CD4-positive, alpha-beta memory T cell (primary cell): ENCODE measurements at regions not wholly inside any gene's neighbourhood (a gene's known extent, or its start where the extent isn't known, plus 50 kb on each side); places are given as distances from the start of the nearest gene placed in this dataset.

Source experiments
- CTCF ChIA-PET: fragments of 350-600 bp; sonication (Branson Sonifier 250); formaldehyde crosslinking; loops from one replicate; lab custom pipeline; 2021; ENCODE audit warnings: inconsistent platforms; ENCODE audit not compliant: partially characterized antibody; lab: Charles Lee
- POLR2A ChIA-PET: fragments of 350-600 bp; sonication (Branson Sonifier 250); formaldehyde crosslinking; loops from one replicate; lab custom pipeline; 2021; ENCODE audit not compliant: partially characterized antibody; lab: Charles Lee
- DNase-seq, 5 donors: peaks; one replicate each; pipeline versions ENCODE4 v3.0.0 to v3.0.0-alpha.2; 2020 to 2022; ENCODE audit warnings: mixed read lengths in 1 of 5
- H3K27ac ChIP-seq: one replicate; pipeline ENCODE4 v1.7.0; 2013; ENCODE audit warnings: low read depth, low read length
- H3K27me3 ChIP-seq: 2 replicates; pipeline ENCODE4 v1.7.0; 2013; ENCODE audit warnings: mild to moderate bottlenecking, low read length, moderate library complexity; ENCODE audit not compliant: insufficient read depth
- H3K36me3 ChIP-seq: 2 replicates; pipeline ENCODE4 v1.7.0; 2013; ENCODE audit warnings: mild to moderate bottlenecking, low read length, moderate library complexity; ENCODE audit not compliant: insufficient read depth
- H3K4me1 ChIP-seq: 2 replicates; pipeline ENCODE4 v1.7.0; 2013; ENCODE audit warnings: mild to moderate bottlenecking, low read length, moderate library complexity; ENCODE audit not compliant: insufficient read depth
- H3K4me3 ChIP-seq, 2 donors: one replicate each; pipeline ENCODE4 v1.7.0; 2013; ENCODE audit warnings: low read length in 2 of 2, mild to moderate bottlenecking in 1 of 2
- H3K9me3 ChIP-seq, 2 donors: one replicate each; pipeline ENCODE4 v1.7.0; 2013; ENCODE audit warnings: low read length in 2 of 2, control low read depth in 1 of 2; ENCODE audit not compliant: control insufficient read depth in 1 of 2
- H3K27ac Mint-ChIP-seq, 7 donors: one replicate each; pipeline ENCODE4 v1.8.0; 2020 to 2021; ENCODE audit warnings: mixed read lengths in 7 of 7, mild to moderate bottlenecking in 6 of 7, inconsistent platforms in 3 of 7, moderate library complexity in 3 of 7
- H3K27me3 Mint-ChIP-seq, 2 donors: one replicate each; pipeline ENCODE4 v1.8.0; 2020 to 2021; ENCODE audit warnings: mixed read lengths in 2 of 2
- H3K36me3 Mint-ChIP-seq, 2 donors: one replicate each; pipeline ENCODE4 v1.8.0; 2020 to 2021; ENCODE audit warnings: mixed read lengths in 2 of 2, inconsistent platforms in 1 of 2, mild to moderate bottlenecking in 1 of 2
- H3K4me1 Mint-ChIP-seq, 4 donors: one replicate each; pipeline ENCODE4 v1.8.0; 2020 to 2021; ENCODE audit warnings: mixed read lengths in 4 of 4, mild to moderate bottlenecking in 1 of 4
- H3K4me3 Mint-ChIP-seq, 8 donors: one replicate each; pipeline ENCODE4 v1.8.0; 2020 to 2021; ENCODE audit warnings: mixed read lengths in 8 of 8, mild to moderate bottlenecking in 7 of 8, moderate library complexity in 6 of 8, inconsistent platforms in 3 of 8
- H3K9me3 Mint-ChIP-seq, 8 donors: one replicate each; pipeline ENCODE4 v1.8.0; 2020 to 2021; ENCODE audit warnings: mixed read lengths in 8 of 8, mild to moderate bottlenecking in 5 of 8, inconsistent platforms in 3 of 8, moderate library complexity in 1 of 8
- intact Hi-C: fragments of 100-400 bp; cut with micrococcal nuclease; formaldehyde crosslinking; loops from one replicate; pipeline ENCODE4 v1.15.1; 2023

DNA sequence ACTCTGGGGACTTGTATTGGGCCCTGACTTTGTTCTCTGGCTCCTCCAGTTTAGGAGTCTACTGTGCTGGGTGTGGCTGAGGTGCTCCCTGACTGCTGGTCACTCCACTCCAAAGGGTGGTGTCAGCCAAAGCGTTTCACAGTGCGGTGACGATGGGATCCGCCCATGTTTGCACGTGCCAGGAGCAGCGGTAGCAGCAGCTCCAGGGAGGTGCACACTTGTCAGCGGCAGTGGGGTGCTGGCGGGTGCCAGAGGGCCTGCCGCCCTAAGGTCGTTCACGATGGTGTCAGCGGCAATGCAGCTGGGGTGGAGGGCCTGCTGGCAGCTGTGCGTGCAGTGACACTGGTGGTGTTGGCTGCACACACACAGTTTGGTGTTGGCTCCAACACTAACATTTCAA lies 268.5 kb upstream of the AKR1E2 start:
- CTCF ChIA-PET = no interaction called here

DNA sequence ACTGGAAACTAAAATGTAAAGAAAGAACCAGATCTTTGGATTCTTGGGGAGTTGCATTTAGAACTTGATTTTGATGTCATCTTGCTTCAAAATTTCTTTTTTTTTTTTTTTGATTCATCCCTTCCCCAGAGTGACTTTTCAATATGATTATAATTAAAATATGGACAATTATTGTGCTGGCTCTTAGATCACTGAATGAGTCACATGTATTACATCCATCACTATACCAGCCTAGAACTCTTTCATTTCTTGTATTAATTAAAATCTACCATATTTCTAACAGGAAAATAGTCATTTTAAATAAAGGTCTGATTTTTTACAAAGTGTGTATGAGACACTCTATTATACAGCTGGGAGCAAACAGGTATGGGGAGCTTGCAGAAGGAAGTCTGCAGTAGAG lies 269.5 kb upstream of the AKR1E2 start:
- Histone ChIP-seq H3K4me1 (no peaks in the 10 kb centered on the region), H3K36me3 (no peaks in the 10 kb centered on the region), H3K9me3 (no peaks in the 10 kb centered on the region), H3K27me3 (no peaks in the 10 kb centered on the region), H3K27ac (no peak overlapping the region), H3K4me3 (no peak overlapping the region)
- no peak overlapping the region for H3K27ac Mint-ChIP-seq
- POLR2A ChIA-PET = no interaction called here
- CTCF ChIA-PET = no interaction called here
- intact Hi-C loops = no loop called here
- no peaks in the 10 kb centered on the region for H3K36me3 Mint-ChIP-seq
- H3K27me3 Mint-ChIP-seq = peaks cover 0 to 2% of the 10 kb centered on the region in 2 donors
- no peak for DNase-seq
- peaks cover 0 to 13% (median 4%) of the 10 kb centered on the region in 8 donors for H3K9me3 Mint-ChIP-seq
- no peak overlapping the region for H3K4me3 Mint-ChIP-seq
- no peaks in the 10 kb centered on the region for H3K4me1 Mint-ChIP-seq

More for the DNA sequence above, 268.5 kb upstream of the AKR1E2 start:
- no peaks in the 10 kb centered on the region for H3K27me3 ChIP-seq
- Mint-ChIP-seq H3K4me1 (no peaks in the 10 kb centered on the region), H3K4me3 (no peak overlapping the region), H3K36me3 (no peaks in the 10 kb centered on the region), H3K9me3 (peaks cover 0 to 13% (median 4%) of the 10 kb centered on the region in 8 donors), H3K27ac (no peak overlapping the region), H3K27me3 (peaks cover 0 to 6% of the 10 kb centered on the region in 2 donors)
- H3K4me1 ChIP-seq = no peaks in the 10 kb centered on the region
- POLR2A ChIA-PET = no interaction called here
- H3K27ac ChIP-seq = no peak overlapping the region
- H3K36me3 ChIP-seq = no peaks in the 10 kb centered on the region
- no peaks in the 10 kb centered on the region for H3K9me3 ChIP-seq
- intact Hi-C loops = no loop called here
- no peak overlapping the region for H3K4me3 ChIP-seq
- DNase-seq = no peak

DNA sequence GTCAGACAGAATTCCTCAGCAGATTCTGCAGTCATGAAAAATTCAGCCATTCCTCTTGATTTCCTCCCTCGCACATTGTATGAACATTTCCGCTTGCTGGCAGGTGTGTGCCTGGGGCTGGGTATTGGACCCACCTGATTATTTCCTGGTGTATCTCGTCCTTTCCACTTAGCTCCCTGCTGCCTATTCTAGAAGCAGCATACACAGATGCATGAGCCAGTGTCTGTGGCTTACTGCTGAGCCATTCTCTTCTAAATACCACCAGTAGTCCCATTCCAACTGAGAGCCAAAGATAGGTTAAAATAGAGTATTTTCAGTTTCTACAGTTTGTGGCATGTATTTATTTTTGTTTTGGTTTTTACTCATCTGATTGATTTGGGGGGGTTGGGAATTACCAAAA lies 270.1 kb upstream of the AKR1E2 start:
- H3K27me3 ChIP-seq = no peaks in the 10 kb centered on the region
- H3K36me3 Mint-ChIP-seq = no peaks in the 10 kb centered on the region
- no peak overlapping the region for H3K4me3 ChIP-seq
- no peak overlapping the region for H3K4me3 Mint-ChIP-seq
- H3K27me3 Mint-ChIP-seq = peaks cover 0 to 2% of the 10 kb centered on the region in 2 donors
- intact Hi-C loops = no loop called here
- H3K27ac ChIP-seq = no peak overlapping the region
- peaks cover 0 to 9% (median 4%) of the 10 kb centered on the region in 8 donors for H3K9me3 Mint-ChIP-seq
- no peaks in the 10 kb centered on the region for H3K9me3 ChIP-seq
- ChIA-PET CTCF (no interaction called here), POLR2A (no interaction called here)
- H3K27ac Mint-ChIP-seq = no peak overlapping the region
- no peaks in the 10 kb centered on the region for H3K4me1 ChIP-seq
- no peak for DNase-seq
- no peaks in the 10 kb centered on the region for H3K4me1 Mint-ChIP-seq
- H3K36me3 ChIP-seq = no peaks in the 10 kb centered on the region

DNA sequence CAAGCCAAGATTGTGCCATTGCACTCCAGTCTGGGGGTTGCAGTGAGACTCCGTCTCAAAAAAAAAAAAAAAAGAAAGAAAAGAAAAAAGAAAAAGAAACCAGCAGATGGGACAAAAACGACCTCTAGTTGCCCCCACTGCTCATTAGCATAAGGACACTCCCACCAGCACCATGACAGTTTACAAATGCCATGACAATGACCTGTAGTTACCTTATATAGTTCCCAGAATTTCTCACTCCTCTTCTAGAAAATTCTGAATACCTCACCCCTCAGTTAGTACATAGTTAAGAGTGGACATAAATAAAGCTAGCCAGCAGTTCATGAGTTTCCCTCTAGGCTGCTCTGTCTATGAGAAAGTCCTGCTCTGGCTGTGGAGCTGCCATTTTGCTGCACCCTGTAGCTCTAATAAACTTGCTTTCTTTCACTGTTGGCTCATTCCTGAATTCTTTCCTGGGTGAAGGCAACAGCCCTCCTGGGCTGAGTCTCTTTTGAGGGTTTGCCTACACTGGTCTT lies 276.8 kb upstream of the AKR1E2 start:
- no peak overlapping the region for H3K4me3 Mint-ChIP-seq
- CTCF ChIA-PET = interaction anchor here (1.4 kb wide), 1 partner anchor 9 kb away, joined by 4 read pairs; no protein-coding TSS in a partner anchor

DNA sequence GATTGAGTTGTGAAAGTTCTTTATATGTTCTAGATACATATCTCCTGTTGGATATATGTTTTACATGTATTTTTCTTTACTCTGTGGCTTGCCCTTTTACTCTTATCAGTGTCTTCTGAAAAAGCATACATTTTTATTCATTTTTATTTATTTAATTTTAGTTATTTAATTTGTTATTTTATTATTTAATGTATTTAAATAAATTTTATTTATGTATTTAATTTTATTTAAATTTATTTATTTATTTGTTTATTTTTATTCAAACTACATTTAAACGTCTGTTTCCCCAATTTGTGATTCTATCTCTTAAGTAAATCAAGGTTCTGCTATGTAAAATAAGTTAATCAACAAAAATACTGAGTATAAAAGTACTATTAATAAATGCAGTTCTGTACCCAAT lies 279.1 kb upstream of the AKR1E2 start:
- Histone ChIP-seq H3K27me3 (no peaks in the 10 kb centered on the region), H3K4me1 (no peaks in the 10 kb centered on the region), H3K27ac (no peak overlapping the region), H3K4me3 (no peak overlapping the region), H3K9me3 (no peaks in the 10 kb centered on the region), H3K36me3 (no peaks in the 10 kb centered on the region)
- Mint-ChIP-seq H3K4me3 (no peak overlapping the region), H3K9me3 (no peaks in the 10 kb centered on the region), H3K27me3 (peaks cover 9 to 14% of the 10 kb centered on the region in 2 donors), H3K36me3 (no peaks in the 10 kb centered on the region), H3K4me1 (peaks cover 0 to 3% (median under 1%) of the 10 kb centered on the region in 4 donors), H3K27ac (no peak overlapping the region)
- no peak for DNase-seq
- ChIA-PET CTCF (no interaction called here), POLR2A (no interaction called here)
- intact Hi-C loops = no loop called here

More for the DNA sequence above, 276.8 kb upstream of the AKR1E2 start:
- H3K9me3 Mint-ChIP-seq = no peaks in the 10 kb centered on the region
- Histone ChIP-seq H3K27ac (no peak overlapping the region), H3K4me3 (no peak overlapping the region), H3K27me3 (no peaks in the 10 kb centered on the region), H3K36me3 (no peaks in the 10 kb centered on the region), H3K9me3 (no peaks in the 10 kb centered on the region), H3K4me1 (no peaks in the 10 kb centered on the region)
- H3K4me1 Mint-ChIP-seq = peaks cover 0 to 3% (median under 1%) of the 10 kb centered on the region in 4 donors
- no peak overlapping the region for H3K27ac Mint-ChIP-seq
- DNase-seq = no peak
- H3K27me3 Mint-ChIP-seq = peaks cover 9 to 14% of the 10 kb centered on the region in 2 donors
- POLR2A ChIA-PET = no interaction called here
- intact Hi-C loops = no loop called here
- no peaks in the 10 kb centered on the region for H3K36me3 Mint-ChIP-seq

DNA sequence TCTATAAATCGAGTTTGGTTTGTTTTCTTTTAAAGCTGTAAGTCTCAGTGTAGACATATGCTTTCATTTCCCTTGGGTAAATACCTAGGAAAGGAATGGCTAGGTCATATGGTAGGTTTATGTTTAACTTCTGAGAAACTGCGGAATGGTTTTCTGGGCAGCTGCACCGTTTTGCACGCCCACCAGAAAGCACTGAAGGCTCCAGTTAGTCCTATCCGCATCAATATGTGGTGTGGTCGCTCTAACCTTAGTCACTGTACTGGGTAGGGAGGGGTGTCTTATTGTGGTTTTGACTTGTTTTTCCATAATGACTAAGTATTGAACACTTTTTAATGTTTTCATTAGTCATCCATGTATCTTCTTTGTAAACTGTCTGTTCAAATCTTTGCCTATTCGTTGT lies 279.5 kb upstream of the AKR1E2 start:
- no peak overlapping the region for H3K27ac ChIP-seq
- Mint-ChIP-seq H3K9me3 (no peaks in the 10 kb centered on the region), H3K27ac (no peak overlapping the region), H3K4me3 (no peak overlapping the region), H3K27me3 (peaks cover 9 to 14% of the 10 kb centered on the region in 2 donors), H3K4me1 (peaks cover 0 to 3% (median under 1%) of the 10 kb centered on the region in 4 donors), H3K36me3 (no peaks in the 10 kb centered on the region)
- H3K4me1 ChIP-seq = no peaks in the 10 kb centered on the region
- no peaks in the 10 kb centered on the region for H3K27me3 ChIP-seq
- intact Hi-C loops = no loop called here
- no peaks in the 10 kb centered on the region for H3K36me3 ChIP-seq
- no peak overlapping the region for H3K4me3 ChIP-seq
- DNase-seq = no peak
- POLR2A ChIA-PET = no interaction called here
- CTCF ChIA-PET = no interaction called here
- no peaks in the 10 kb centered on the region for H3K9me3 ChIP-seq

DNA sequence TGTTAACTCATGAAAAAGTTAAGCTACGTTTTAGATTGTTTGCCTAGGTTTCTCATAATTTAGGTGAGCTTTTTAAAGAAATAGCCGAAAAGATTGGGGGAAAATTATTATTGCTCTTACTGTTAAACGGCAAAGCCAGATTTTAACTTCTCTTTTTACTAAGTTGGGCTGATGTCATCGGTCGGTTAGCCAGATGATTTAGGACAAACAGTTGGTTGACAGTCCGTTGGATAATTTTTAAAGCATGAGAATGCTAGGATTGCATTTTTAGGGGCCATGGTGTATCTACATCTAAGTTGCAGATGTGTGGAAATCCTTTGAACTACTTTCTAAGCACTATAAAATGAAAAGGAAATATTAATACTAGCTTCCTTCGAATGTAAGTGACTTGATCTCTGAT lies 280.9 kb upstream of the AKR1E2 start:
- ChIA-PET POLR2A (interaction anchor here (0.6 kb wide), 1 partner anchor 814 kb away, joined by 4 read pairs; no protein-coding TSS in a partner anchor), CTCF (no interaction called here)
- Mint-ChIP-seq H3K27ac (no peak overlapping the region), H3K9me3 (peaks cover 0 to 7% (median 0%) of the 10 kb centered on the region in 8 donors), H3K4me1 (peaks cover 0 to 3% (median under 1%) of the 10 kb centered on the region in 4 donors), H3K27me3 (peaks cover 9 to 14% of the 10 kb centered on the region in 2 donors), H3K36me3 (no peaks in the 10 kb centered on the region), H3K4me3 (no peak overlapping the region)
- Histone ChIP-seq H3K9me3 (no peaks in the 10 kb centered on the region), H3K4me1 (no peaks in the 10 kb centered on the region), H3K4me3 (no peak overlapping the region), H3K27ac (no peak overlapping the region), H3K27me3 (no peaks in the 10 kb centered on the region), H3K36me3 (no peaks in the 10 kb centered on the region)
- intact Hi-C loops = no loop called here
- DNase-seq = no peak
